HS-5 (cell line): ENCODE measurements at regions not wholly inside any gene's neighbourhood (a gene's known extent, or its start where the extent isn't known, plus 50 kb on each side); places are given as distances from the start of the nearest gene placed in this dataset.
"Not testable (repeated sequence)": the region's sequence is repeated elsewhere in the genome, so short reads cannot be mapped to it uniquely, and the experiment has no call there.

ENCODE experiments used
- DNase-seq: peaks from one replicate; pipeline ENCODE4 v3.0.0-alpha.2; 2012; ENCODE audit warnings: low read depth

GRCh38 chr5:71822065-71822464 lies 103.0 kb downstream of the CARTPT start:
- DNase-seq, result not testable (repeated sequence)

- DNase-seq, result no peak
Measured at GRCh38 chr5:71825992-71826391, 106.9 kb downstream of the CARTPT start.

GRCh38 chr5:71828291-71829040 lies 109.4 kb downstream of the CARTPT start:
- DNase-seq, result peak; percentile 77

- DNase-seq, result no peak
Measured at GRCh38 chr5:71829206-71829605, 110.1 kb downstream of the CARTPT start.

GRCh38 chr5:71830681-71831539 lies 111.8 kb downstream of the CARTPT start:
- DNase-seq, result peak; percentile 85

DNA sequence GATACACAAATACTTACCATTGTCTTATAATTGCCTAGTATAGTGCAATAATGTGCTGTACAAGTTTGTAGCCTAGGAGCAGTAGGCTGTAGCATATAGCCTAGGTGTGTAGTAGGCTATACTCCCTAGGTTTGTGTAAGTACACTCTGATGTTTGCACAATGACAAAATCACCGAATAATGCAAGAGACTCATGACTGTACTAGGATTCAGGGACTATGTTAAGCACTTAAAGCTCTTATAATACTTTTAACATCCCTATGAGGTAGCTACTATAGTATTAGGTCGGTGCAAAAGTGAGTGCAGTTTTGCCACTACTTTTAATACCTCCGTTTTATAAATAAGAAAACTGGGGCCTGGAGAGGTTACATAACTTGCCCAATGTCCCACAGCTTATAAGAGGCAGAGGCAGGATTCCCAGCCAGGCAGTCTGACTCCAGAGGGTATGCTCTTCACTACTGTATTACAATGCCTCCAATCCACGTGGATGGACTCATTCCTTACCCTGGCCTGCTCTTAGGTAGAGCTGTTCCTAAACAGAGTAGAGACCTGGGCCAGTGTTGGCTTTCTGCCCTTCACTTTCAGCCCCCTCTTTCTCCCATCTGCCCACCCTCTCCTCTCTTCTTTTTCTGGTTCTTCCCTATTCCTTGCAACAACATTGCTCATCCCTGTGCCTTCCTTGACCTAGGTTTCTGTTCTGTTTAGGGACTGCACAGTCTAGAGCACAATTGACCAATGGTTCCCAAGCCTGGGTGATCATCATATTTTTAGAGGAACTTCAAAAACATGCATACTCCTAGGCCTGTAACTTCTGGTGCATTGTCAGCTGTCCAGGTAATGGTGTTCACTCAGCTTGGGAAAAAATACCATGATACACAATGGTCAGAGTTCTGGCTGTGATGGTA lies 114.0 kb downstream of the CARTPT start:
- no peak for DNase-seq

GRCh38 chr5:71834601-71835000 lies 115.5 kb downstream of the CARTPT start:
- DNase-seq, result no peak

GRCh38 chr5:71836084-71836483 lies 117.0 kb downstream of the CARTPT start:
- DNase-seq, result no peak

DNA sequence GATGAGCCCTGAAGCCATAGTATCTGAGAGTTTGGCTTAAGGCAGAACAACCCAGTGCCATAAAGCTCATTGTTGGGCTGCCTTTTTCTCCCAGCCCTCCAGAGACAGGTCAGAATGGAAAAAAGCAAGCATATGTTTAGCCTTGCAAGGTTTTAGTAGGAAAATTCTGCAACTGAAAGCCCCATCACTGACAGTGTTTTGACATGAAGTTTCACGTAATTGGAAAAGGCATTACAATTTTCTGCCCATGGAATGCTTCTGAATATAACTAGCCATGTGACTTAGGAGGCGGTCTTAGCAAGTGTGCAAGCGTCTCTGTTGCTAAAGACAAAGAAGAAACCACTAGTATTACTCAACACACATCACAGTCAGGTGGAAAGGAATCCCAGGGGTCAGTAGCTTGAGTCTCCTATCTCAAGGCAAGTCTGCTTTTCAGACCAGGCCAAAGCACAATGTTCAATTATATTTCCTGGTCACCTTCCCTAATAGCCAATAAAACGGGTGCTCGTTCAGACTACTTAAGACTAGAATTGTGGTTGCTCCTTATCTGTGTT lies 117.6 kb downstream of the CARTPT start:
- DNase-seq, result no peak

- no peak for DNase-seq
Measured at GRCh38 chr5:71838286-71838685, 119.2 kb downstream of the CARTPT start.

DNA sequence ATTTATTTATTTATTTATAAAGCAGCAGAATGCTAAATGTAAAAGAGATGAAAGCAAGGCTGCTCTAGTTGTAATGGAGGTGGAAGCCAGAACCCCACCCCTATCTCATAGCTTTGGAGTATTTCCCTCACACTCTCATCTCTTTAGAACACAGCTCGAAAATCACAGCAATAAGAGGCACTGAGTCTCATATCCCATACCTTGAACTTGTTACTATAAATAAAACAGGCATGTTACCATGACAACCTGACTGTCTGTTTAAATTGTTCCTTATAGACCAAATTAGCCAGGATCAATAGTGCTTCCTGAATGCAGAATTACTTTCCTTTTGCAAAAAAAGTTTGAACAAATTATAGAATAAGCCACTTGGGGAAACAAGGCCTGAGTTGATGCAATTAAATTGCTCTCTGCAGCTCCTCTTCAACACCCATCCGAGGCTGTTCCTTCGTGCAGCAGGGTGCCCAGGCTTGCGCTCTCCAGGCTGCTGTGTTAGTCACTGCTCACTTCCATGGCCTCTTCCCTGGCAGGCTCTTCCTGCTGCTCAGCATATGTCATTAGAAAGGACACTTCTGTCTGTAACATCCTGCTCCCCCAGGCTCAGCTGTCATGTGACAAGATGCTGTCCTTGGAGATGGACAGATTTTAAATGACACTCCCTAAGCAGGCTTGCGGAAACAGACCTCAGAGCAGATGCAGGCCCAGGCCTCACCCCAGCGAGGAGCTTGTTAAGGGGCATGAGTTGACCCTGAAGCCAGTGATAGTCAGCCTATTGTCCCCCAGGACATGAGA lies 120.2 kb downstream of the CARTPT start:
- DNase-seq, result no peak

GRCh38 chr5:71841107-71841506 lies 122.0 kb downstream of the CARTPT start:
- DNase-seq, result no peak

- DNase-seq, result no peak
Measured at GRCh38 chr5:71843111-71843510, 124.0 kb downstream of the CARTPT start.

GRCh38 chr5:71844862-71845261 lies 125.8 kb downstream of the CARTPT start:
- DNase-seq, result no peak

- no peak for DNase-seq
Measured at GRCh38 chr5:71859515-71859914, 140.4 kb downstream of the CARTPT start.

- no peak for DNase-seq
Measured at GRCh38 chr5:71860048-71860447, 141.0 kb downstream of the CARTPT start.

- no peak for DNase-seq
Measured at GRCh38 chr5:71861682-71862081, 142.6 kb downstream of the CARTPT start.

DNA sequence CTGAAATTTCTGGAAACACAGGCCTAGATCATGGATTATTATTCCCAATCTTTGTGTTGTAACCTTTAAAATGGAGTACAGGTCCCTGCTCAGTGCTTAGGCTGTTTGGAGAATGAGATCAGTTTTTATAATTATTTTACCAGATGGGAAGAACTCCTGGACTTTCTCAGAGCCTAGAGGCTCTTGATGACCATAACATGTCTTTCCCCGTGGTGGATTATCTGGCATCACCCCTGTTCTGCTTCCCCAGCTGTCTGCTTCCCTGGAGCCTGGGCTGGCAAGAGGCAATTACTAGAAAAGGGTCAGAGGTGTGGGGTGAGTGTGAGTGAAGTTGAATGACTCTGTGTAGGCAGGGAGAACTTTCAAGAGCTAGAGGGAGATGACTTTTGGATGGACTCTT lies 143.0 kb downstream of the CARTPT start:
- DNase-seq, result no peak

DNA sequence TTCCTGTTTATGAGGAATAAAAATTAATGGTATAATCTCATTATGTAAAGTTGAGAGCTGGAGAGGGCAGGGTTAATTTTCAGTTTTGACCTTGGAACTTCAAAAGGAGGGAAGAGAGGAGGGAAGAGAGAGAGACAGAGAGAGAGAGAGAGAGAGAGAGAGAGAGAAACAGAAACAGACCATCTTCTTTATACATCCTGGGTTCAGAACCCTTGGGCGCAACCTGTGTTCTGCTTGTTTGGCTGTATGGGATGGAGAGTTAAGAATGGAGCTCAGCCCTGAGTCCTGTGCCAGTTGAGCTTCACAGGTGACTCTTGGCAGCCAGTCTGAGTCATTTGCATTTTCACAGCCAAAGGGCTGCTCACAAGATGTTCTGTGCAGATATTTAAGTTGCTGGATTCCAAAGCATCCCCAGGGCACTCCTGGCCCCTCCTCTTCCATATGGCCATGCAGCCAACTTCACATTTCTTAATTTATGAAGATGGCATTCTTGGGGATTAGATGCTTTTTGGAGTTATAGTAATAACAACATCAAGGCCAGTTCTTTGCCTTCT lies 143.5 kb downstream of the CARTPT start:
- DNase-seq, result no peak

DNA sequence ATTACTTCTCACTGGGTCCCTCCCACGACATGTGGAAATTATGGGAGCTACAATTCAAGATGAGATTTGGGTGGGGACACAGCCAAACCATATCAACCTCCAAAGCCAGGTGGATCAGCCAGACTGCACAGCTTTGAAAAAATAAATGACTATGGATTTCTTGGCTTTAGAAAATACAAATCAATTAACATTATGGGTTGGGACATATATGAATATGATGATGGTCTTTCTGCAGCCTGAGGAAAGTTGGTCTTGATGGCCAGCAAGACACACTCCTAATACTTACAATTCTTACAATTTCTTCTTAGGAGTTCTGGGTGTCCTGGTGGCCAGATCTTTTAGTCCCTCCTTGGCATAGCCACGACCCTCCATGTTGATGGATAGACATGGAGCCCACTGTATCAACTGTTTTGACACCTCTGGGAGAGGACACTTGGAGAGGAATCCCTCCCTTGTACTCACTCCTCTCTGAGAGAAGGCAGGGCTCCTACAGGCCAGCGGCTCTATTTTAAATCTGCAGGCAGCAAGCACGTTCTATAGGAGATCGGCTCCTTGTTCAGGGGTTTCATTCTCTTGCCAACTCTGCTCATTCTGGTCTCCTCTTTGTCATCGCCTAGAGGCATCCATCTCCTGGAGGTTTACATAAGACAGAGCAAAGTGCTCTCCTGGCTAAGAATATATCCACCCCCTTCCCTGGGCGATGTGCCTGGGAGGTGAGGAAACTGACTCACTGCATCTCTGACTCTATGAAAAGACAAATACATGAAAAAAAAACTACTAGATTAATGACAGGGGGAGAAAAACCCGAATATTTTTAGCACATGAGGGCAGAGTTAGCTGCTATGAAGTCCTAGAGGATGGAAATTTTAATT lies 145.9 kb downstream of the CARTPT start:
- peak; percentile 46 for DNase-seq
